H1 (cell line): ENCODE measurements at regions not wholly inside any gene's neighbourhood (a gene's known extent, or its start where the extent isn't known, plus 50 kb on each side); places are given as distances from the start of the nearest gene placed in this dataset.

Experiments
- YY1 ChIP-seq: IDR thresholded peaks from 2 replicates; pipeline ENCODE4 v1.6.1; 2011; ENCODE audit warnings: low read depth, mild to moderate bottlenecking, low read length

DNA sequence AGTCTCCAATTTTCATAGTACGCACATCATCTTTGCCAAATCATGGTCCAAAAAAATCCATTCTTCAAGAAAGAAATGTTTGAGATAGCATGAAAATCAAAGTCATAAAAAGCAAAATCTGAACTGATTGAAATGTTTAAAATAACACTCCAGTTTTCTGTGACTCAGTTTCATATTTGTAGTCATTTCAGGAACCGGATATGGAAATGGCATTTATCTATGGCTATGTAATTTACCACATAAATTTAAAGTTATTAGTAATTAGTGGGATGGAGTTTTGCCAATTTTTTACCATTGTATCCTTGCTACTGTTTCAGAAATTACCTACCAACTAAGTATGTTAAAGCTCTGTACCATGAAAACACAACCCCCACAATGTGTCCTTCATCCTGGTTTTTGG, 456.6 kb upstream of the ACVR2A start (continued):
- TF ChIP-seq YY1, result no peak
